Adipose tissue (tissue), 3 donors: ENCODE measurements at regions not wholly inside any gene's neighbourhood (a gene's known extent, or its start where the extent isn't known, plus 50 kb on each side); places are given as distances from the start of the nearest gene placed in this dataset.

ENCODE experiments used
- H3K27ac ChIP-seq: one replicate; pipeline ENCODE4 v1.5.1; 2013; ENCODE audit warnings: low read depth, low read length
- WGBS, 3 donors: extraction: QIAGEN DNeasy Blood & Tissue Kit; methylation state at CpG; one replicate each; pipeline ENCODE4 v1.1.7; 2013; 5-methylcytosine and 5-hydroxymethylcytosine counted together
- donor health status: healthy with polysubstance abuse.
- donor health status: Bipolar disorder and iron deficiency.
- donor health status: healthy.

DNA sequence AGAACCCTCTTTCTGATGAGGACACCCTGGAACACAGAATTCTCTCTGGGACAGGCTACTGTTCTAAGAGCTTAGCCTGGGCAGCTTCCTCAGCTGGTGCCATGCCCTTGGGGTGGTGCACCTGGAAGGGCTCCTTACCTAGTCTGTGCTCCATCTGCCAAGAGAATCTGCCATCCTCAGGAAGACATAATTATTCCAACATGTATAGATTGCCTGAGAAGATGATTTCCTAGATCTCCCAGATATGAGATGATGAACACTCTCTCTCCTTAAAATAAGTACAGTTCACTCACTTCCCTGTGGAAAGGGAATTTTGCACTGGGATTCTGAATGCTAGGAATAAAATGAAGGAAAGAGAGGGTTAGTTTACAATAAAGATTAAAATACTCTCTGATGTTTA lies 87.6 kb downstream of the NENF start:
- no peak overlapping the region for H3K27ac ChIP-seq

GRCh38 chr1:212520746-212521145 lies 87.8 kb upstream of the ATF3 start:
- H3K27ac ChIP-seq: no peak overlapping the region
- WGBS, 3 donors: 53 to 90% (median 87%) methylated on average over 5 of the region's 5 CpGs

- no peak overlapping the region for H3K27ac ChIP-seq
- 79 to 92% (median 85%) methylated on average over 7 of the region's 7 CpGs for WGBS, 3 donors
These were observed 83.0 kb upstream of the ATF3 start for GRCh38 chr1:212525479-212526110.

- 86 to 90% (median 88%) methylated on average over 5 of the region's 5 CpGs for WGBS, 3 donors
These were observed 82.5 kb upstream of the ATF3 start for GRCh38 chr1:212526111-212526491.

GRCh38 chr1:212528501-212528900 lies 80.1 kb upstream of the ATF3 start:
- WGBS, 3 donors: 83 to 93% (median 91%) methylated on average over 1 of the region's 1 CpG
- H3K27ac ChIP-seq: no peak overlapping the region

More at GRCh38 chr1:212526111-212526491, 82.5 kb upstream of the ATF3 start:
- no peak overlapping the region for H3K27ac ChIP-seq

- 72 to 84% (median 83%) methylated on average over 6 of the region's 6 CpGs for WGBS, 3 donors
- H3K27ac ChIP-seq: no peak overlapping the region
These were observed 79.3 kb upstream of the ATF3 start for GRCh38 chr1:212529211-212529741.

- WGBS, 3 donors: 58 to 82% (median 69%) methylated on average over 3 of the region's 3 CpGs
- H3K27ac ChIP-seq: no peak overlapping the region
These were observed 77.3 kb upstream of the ATF3 start for GRCh38 chr1:212531267-212531666.

DNA sequence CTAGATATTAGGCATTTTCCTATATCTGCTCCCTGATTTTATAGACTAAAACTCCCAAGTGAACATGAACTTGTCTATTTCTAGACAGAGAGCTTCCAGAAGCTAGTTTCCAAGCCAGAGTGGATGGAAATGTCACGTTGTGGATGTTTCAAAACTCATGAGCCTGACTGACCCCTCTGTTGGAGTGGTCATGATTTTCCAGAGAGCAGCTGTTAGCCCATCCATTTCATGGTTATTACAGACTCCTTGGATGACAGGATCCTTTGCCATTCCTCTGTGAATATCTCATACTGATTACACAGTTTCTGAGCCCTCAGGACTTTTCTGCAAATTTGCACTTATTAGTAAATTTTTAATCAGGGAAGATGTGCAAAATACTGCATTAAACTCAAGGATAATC lies 76.8 kb upstream of the ATF3 start:
- no peak overlapping the region for H3K27ac ChIP-seq
- 58 to 67% (median 63%) methylated on average over 1 of the region's 1 CpG for WGBS, 3 donors

DNA sequence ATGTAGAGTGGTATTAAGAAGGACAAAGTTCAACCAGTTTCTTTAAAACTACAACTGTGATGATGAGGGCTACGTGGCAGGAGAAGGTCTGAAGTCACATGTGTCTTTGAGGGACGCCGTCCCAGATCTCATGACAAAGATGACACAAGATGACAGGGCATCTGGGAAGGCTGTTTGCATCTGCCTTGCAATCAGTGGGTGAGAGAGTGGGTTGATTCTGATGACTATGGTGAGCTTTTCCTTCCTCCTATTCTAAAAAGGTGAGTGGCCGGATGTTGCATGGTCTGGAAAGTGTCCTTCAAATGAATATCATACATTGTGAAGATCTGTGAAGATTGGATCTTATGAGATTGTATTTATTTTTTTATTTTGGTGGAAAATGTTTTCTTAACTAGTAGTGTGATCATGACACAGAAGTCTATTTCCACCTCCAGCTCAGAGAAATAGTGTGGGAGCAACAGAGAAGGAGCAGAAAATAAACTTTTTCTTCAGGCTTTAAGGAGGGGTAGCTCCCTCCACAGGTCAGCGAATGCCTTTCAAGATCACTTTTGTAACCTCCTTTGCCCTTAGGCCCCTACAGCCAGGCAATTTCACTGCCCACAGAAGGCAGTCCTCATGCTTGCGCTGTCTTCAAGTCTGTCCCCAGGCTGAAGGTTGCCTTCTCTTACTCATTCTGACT lies 76.0 kb upstream of the ATF3 start:
- WGBS, 3 donors: 75 to 86% (median 81%) methylated on average over 6 of the region's 6 CpGs
- H3K27ac ChIP-seq: no peak overlapping the region

DNA sequence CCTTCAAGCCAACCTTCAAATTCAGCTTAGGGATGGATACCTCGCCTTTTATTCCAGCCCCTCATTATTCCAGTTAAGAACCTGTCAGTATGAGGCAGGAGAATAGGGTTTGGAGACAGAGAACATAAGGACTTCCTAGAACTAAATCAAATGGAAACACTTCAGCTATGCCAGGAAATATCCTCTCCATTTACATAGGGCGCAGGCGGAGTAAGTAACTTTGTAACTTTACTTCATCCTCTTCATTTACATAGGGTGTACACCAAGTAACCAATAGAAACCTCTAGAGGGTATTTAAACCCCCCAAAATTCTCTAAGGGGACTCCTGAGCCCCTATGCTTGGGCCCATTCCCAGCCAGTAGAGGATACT lies 75.4 kb upstream of the ATF3 start:
- WGBS, 3 donors: 90 to 93% (median 92%) methylated on average over 3 of the region's 3 CpGs
- H3K27ac ChIP-seq: no peak overlapping the region

DNA sequence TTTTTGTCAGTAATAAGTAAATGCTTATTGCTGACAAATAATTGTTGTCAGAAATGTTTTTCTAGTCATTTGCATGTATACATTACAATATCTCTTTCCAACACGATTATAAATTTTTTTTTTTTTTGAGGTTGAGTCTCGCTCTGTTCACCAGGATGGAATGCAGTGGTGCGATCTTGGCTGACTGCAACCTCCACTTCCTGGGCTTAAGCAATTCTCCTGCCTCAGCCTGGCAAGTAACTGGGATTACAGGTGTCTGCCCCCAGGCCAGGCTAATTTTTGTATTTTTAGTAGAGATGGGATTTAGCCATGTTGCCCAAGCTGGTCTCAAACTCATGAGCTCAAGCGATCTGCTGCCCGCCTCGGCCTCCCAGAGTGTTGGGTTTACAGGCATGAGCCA lies 72.0 kb upstream of the ATF3 start:
- H3K27ac ChIP-seq: no peak overlapping the region
- WGBS, 3 donors: 84 to 95% (median 93%) methylated on average over 6 of the region's 6 CpGs

- H3K27ac ChIP-seq: no peak overlapping the region
- 0 to 44% (median 0%) methylated on average over 1 of the region's 1 CpG for WGBS, 3 donors
These were observed 71.0 kb upstream of the ATF3 start for GRCh38 chr1:212537610-212538009.

DNA sequence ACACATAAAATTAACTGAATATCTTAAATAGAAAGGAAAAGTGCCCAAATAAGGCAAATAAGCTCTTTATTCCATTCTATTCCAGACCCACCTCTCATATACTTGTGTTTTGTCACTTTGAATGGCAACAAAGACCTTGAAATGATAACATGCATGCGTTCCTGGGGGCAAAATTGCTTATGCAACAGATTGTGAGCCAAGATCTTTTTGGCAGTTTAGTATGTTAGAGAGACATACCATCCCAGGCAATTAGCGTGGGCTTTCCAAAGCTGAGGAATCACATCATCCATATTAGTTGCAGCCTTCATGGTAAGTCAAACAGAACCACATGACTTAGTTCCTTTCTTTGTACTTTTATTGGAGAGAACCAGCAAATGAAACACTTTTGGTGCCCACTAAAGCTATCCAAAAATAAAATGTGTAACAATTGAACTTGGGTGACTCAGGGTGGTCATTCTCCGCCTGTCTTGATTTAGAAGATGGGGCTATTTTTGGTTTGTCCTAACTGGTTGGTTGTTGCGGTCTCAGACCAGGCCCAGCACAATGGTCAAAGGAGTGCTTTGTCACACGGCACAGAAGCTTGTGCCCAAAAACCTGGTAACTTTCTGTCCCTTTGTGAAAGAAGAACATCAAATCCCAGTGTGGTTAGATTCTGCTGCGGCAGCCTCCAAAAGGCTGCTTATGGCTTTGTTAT lies 68.7 kb upstream of the ATF3 start:
- no peak overlapping the region for H3K27ac ChIP-seq
- WGBS, 3 donors: 83 to 88% (median 86%) methylated on average over 6 of the region's 6 CpGs

- no peak overlapping the region for H3K27ac ChIP-seq
- WGBS, 3 donors: 71 to 80% (median 73%) methylated on average over 5 of the region's 5 CpGs
These were observed 65.8 kb upstream of the ATF3 start for GRCh38 chr1:212542761-212543187.

GRCh38 chr1:212544110-212544509 lies 64.5 kb upstream of the ATF3 start:
- 46 to 75% (median 70%) methylated on average over 1 of the region's 1 CpG for WGBS, 3 donors
- no peak overlapping the region for H3K27ac ChIP-seq

DNA sequence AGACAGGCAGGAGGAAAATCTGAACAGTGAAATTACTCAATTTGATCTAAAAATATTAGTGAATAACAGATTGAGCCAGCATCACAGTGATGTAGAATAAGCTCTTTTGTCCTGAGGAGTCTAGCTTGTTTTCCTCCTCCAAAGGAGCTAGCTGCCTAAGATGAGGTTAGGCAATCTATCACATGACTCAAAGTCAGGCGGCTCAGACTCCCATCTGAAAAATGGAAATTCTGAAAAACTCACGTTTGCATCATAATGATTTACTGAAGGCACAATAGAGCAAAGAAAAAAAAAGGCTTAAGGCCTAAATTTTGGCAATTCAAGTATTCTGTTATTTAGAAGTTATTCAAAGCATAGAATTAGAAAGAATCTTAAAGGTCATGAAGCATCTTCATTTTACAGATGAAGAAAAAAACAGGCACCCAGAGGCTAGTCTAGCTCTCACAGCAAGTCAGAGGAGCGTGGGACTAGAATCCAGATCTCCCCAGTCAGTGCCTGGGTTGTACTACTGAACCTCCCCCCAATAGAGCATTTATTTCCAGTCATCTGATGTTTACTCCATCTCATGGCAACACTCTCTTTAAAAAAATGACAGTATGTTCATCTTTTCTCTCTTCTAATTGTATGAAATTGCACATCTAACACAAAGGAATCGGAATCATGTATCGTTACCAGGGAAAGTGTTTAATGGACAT lies 62.5 kb upstream of the ATF3 start:
- no peak overlapping the region for H3K27ac ChIP-seq
- 68 to 86% (median 75%) methylated on average over 5 of the region's 5 CpGs for WGBS, 3 donors

DNA sequence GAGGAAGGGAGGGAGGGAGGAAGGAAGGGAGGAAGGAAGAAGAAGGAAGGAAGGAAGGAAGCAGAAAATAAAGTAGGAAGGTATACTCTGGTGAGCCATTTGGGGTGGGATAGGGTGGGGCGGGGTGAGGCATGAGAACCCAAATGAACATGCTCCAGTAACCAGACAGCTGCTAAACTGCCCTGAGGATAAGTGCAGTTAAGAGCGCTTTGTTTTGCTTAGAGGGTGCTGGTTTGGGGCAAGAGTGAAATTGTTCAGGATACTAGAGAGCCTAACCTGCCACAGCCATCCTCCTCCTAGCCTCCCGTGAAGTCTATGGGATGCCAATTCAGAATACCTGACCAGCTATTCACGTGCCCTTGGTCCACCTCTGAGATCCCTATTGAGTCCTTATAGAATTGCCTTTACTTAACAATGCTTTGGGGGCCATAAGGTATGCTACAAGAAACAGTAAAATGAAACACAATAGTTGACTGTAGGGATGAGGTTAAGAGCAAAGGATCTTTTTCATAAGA lies 59.0 kb upstream of the ATF3 start:
- WGBS, 3 donors: 73 to 79% (median 76%) methylated on average over 4 of the region's 4 CpGs
- no peak overlapping the region for H3K27ac ChIP-seq

DNA sequence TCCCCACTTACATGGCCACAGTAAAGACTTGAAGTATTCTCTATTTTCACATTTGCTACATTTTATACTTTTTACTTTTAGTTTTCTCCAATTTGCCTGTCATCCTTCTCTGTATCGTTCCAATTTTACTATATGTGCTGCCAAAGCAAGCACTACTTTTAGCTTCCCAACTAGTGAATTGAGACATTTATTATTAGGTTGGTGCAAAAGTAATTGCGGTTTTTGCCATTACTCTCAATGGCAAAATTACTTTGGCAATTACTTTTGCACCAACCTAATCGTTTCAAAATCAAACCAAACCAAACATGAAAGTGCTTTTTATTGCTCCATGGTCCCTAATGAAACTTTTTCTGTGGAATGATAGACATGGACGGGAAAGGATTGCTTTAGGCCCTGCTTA lies 56.6 kb upstream of the ATF3 start:
- H3K27ac ChIP-seq: no peak overlapping the region
- 77 to 88% (median 80%) methylated on average over 4 of the region's 4 CpGs for WGBS, 3 donors

GRCh38 chr1:212553676-212554075 lies 54.9 kb upstream of the ATF3 start:
- WGBS, 3 donors: 79 to 88% (median 81%) methylated on average over 4 of the region's 4 CpGs
- no peak overlapping the region for H3K27ac ChIP-seq
